Lung (tissue), 11 donors: ENCODE measurements at regions not wholly inside any gene's neighbourhood (a gene's known extent, or its start where the extent isn't known, plus 50 kb on each side); places are given as distances from the start of the nearest gene placed in this dataset.

Source experiments
- ATAC-seq: fragments of 200-7000 bp; cut with Tn5 transposase; one replicate; pipeline ENCODE4 v1.9.1; 2020; ENCODE audit warnings: moderate number of reproducible peaks; ENCODE audit not compliant: insufficient read depth, low FRiP score
- DNase-seq, 3 donors: peaks; one replicate each; pipeline ENCODE4 v3.0.0-alpha.2; 2013 to 2017
- H3K27ac ChIP-seq, 2 donors: one replicate each; pipeline ENCODE4 v1.5.1; 2013; ENCODE audit warnings: mild to moderate bottlenecking in 2 of 2, moderate library complexity in 2 of 2, control low read depth in 1 of 2, inconsistent platforms in 1 of 2, low read depth in 1 of 2, low read length in 1 of 2
- H3K27me3 ChIP-seq, 3 donors: one replicate each; pipeline ENCODE4 v1.5.1; 2013; ENCODE audit warnings: low read length in 2 of 3; ENCODE audit not compliant: control insufficient read depth in 3 of 3, insufficient read depth in 3 of 3
- H3K36me3 ChIP-seq, 4 donors: one replicate each; pipeline ENCODE4 v1.5.1; 2013; ENCODE audit warnings: low read length in 4 of 4, mild to moderate bottlenecking in 1 of 4, moderate library complexity in 1 of 4; ENCODE audit not compliant: control insufficient read depth in 4 of 4, insufficient read depth in 4 of 4
- H3K4me1 ChIP-seq, 5 donors: one replicate each; pipeline ENCODE4 v1.5.1; 2013; ENCODE audit warnings: low read length in 5 of 5, mild to moderate bottlenecking in 2 of 5, moderate library complexity in 1 of 5; ENCODE audit not compliant: control insufficient read depth in 5 of 5, insufficient read depth in 5 of 5
- H3K4me3 ChIP-seq: one replicate; pipeline ENCODE4 v1.5.1; 2013; ENCODE audit warnings: mild to moderate bottlenecking, control low read depth, moderate library complexity
- H3K9ac ChIP-seq, 2 donors: one replicate each; pipeline ENCODE4 v1.5.1; 2013; ENCODE audit warnings: low read length in 2 of 2, control low read depth in 1 of 2; ENCODE audit not compliant: insufficient read depth in 1 of 2
- H3K9me3 ChIP-seq, 4 donors: one replicate each; pipeline ENCODE4 v1.5.1; 2013; ENCODE audit warnings: low read length in 3 of 4, mild to moderate bottlenecking in 1 of 4, moderate library complexity in 1 of 4; ENCODE audit not compliant: control insufficient read depth in 4 of 4, insufficient read depth in 3 of 4
- CTCF ChIP-seq: IDR thresholded peaks from 2 replicates; pipeline ENCODE4 v1.5.1; 2012; ENCODE audit warnings: mild to moderate bottlenecking; ENCODE audit errors: control extremely low read depth, extremely low read depth
- whole genome bisulfite sequencing, 2 donors: extraction: QIAGEN DNeasy Blood & Tissue Kit; methylation state at CpG; one replicate each; pipeline ENCODE4 v1.1.7; 2013; 5-methylcytosine and 5-hydroxymethylcytosine counted together
- donor health status: control.
- donor health status: control.
- donor health status: Bipolar disorder and iron deficiency.
- donor health status: healthy.
- donor health status: DM: yes; HTN: yes; CAD: no.

GRCh38 chr17:70270554-70270953, 101.2 kb downstream of the KCNJ2 start:
- DNase-seq (no peak), ATAC-seq (no peak)
- Histone ChIP-seq H3K36me3 (no peaks in the 10 kb centered on the region), H3K9me3 (no peaks in the 10 kb centered on the region), H3K27me3 (no peaks in the 10 kb centered on the region), H3K9ac (no peak overlapping the region), H3K27ac (no peak overlapping the region), H3K4me1 (peaks cover 0 to 4% (median 0%) of the 10 kb centered on the region in 5 donors), H3K4me3 (no peak overlapping the region)
- WGBS, 2 donors: 89 to 90% methylated on average over 7 of the region's 7 CpGs
- no peak for TF ChIP-seq CTCF

GRCh38 chr17:70271200-70271599, 101.9 kb downstream of the KCNJ2 start:
- H3K27me3 ChIP-seq: no peaks in the 10 kb centered on the region
- peaks cover 0 to 1% (median 0%) of the 10 kb centered on the region in 5 donors for H3K4me1 ChIP-seq
- no peaks in the 10 kb centered on the region for H3K9me3 ChIP-seq
- no peak overlapping the region for H3K9ac ChIP-seq
- 89 to 94% methylated on average over 3 of the region's 3 CpGs for WGBS, 2 donors
- no peak for ATAC-seq
- TF ChIP-seq CTCF: no peak
- no peak for DNase-seq
- H3K36me3 ChIP-seq: no peaks in the 10 kb centered on the region
- no peak overlapping the region for H3K4me3 ChIP-seq
- H3K27ac ChIP-seq: no peak overlapping the region

GRCh38 chr17:70271672-70272071, 102.3 kb downstream of the KCNJ2 start:
- H3K4me1 ChIP-seq: peaks cover 0 to 4% (median 0%) of the 10 kb centered on the region in 5 donors
- WGBS, 2 donors: 95 to 100% methylated on average over 3 of the region's 3 CpGs
- no peaks in the 10 kb centered on the region for H3K27me3 ChIP-seq
- no peak overlapping the region for H3K27ac ChIP-seq
- ATAC-seq (no peak), DNase-seq (no peak)
- H3K9me3 ChIP-seq: no peaks in the 10 kb centered on the region
- H3K9ac ChIP-seq: no peak overlapping the region
- no peaks in the 10 kb centered on the region for H3K36me3 ChIP-seq
- TF ChIP-seq CTCF: no peak
- H3K4me3 ChIP-seq: no peak overlapping the region

- ATAC-seq (no peak), DNase-seq (no peak)
- Histone ChIP-seq H3K27me3 (no peaks in the 10 kb centered on the region), H3K9ac (no peak overlapping the region), H3K27ac (no peak overlapping the region), H3K4me1 (peaks cover 0 to 29% (median 4%) of the 10 kb centered on the region in 5 donors), H3K4me3 (no peak overlapping the region), H3K9me3 (no peaks in the 10 kb centered on the region), H3K36me3 (no peaks in the 10 kb centered on the region)
- TF ChIP-seq CTCF: no peak
- WGBS, 2 donors: 79 to 91% methylated on average over 2 of the region's 2 CpGs
Observed at GRCh38 chr17:70274255-70274654, 104.9 kb downstream of the KCNJ2 start.
